Fibroblast of peridontal ligament (primary cell): ENCODE measurements at regions not wholly inside any gene's neighbourhood (a gene's known extent, or its start where the extent isn't known, plus 50 kb on each side); places are given as distances from the start of the nearest gene placed in this dataset.

ENCODE experiments used
- DNase-seq: peaks from one replicate; pipeline ENCODE4 v3.0.0-alpha.2; 2010; ENCODE audit errors: extremely low read depth

GRCh38 chr6:134637847-134638437 is 312.0 kb downstream of the ALDH8A1 start:
- DNase-seq = no peak

GRCh38 chr6:134637282-134637681 is 312.6 kb downstream of the ALDH8A1 start:
- no peak for DNase-seq

- DNase-seq = no peak
Observed at GRCh38 chr6:134636186-134636799, 313.6 kb downstream of the ALDH8A1 start.

DNA sequence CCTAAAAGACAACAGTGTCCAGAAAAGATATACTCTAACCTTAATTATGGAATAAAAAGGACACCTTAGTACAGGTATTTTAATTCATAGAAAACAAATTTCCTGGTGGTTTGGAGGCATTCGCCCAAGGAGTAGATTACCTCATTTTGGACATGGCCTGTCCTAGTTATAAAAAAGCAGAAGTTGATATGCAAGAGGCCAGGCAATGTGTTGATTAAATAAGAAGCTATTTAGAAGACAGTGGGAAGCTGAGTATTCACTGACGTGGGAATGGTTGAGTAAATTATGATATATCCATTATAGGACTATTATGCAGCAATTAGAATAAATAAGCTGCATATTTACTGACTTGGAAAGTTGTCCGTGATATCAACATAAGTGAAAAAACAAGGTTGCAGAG is 314.9 kb downstream of the ALDH8A1 start:
- no peak for DNase-seq

GRCh38 chr6:134634466-134634865 is 315.4 kb downstream of the ALDH8A1 start:
- DNase-seq = no peak

DNA sequence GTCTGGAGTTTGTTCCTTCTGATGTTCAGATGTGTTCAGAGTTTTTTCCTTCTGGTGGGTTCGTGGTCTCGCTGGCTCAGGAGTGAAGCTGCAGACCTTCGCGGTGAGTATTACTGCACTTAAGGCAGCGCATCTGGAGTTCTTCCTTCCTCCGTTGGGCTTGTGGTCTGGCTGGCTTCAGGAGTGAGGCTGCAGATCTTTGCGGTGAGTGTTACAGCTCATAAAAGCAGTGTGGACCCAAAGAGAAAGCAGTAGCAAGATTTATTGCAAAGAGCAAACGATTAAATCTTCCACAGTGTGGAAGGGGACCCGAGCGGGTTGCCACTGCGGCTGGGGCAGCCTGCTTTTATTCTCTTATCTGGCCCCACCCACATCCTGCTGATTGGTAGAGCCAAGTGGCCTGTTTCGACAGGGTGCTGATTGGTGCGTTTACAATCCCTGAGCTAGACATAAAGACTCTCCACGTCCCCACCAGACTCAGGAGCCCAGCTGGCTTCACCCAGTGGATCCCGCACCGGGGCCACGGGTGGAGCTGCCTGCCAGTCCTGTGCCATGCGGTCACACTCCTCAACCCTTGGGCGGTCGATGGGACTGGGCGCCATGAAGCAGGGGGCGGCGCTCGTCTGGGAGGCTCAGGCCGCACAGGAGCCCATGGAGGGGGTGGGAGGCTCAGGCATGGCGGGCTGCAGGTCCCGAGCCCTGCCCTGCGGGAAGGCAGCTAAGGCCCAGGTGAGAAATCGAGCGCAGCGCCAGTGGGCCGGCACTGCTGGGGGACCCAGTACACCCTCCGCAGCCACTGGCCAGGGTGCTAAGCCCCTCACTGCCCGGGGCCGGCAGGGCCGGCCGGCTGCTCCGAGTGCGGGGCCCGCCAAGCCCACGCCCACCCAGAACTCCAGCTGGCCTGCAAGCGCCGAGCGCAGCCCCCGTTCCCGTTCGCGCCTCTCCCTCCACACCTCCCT is 315.3 kb upstream of the SGK1 start:
- peak; percentile 32 for DNase-seq

DNA sequence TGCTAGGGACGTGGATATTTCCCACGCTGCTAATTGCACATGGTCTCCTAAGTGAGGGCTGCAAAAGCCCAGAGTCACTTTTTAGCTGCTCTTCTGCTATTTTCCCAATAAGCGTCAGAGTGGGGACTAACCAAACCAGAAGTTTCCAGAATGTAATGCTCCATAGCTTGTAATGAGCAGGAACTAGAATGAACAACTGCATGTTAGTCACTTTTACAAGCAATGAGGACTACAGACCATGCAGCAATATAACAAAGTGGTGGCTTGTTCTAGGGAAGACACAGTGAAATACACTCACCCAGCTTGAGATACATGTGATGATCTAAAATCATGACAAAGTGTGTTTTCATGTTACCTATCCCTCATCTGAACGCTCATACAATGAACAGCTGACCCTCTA is 314.1 kb upstream of the SGK1 start:
- DNase-seq = no peak

GRCh38 chr6:134631398-134631924 is 313.5 kb upstream of the SGK1 start:
- no peak for DNase-seq

GRCh38 chr6:134630508-134631121 is 312.7 kb upstream of the SGK1 start:
- DNase-seq = no peak

GRCh38 chr6:134628154-134628553 is 310.2 kb upstream of the SGK1 start:
- DNase-seq = no peak

- DNase-seq = no peak
Observed at GRCh38 chr6:134627707-134628106, 309.8 kb upstream of the SGK1 start.

DNA sequence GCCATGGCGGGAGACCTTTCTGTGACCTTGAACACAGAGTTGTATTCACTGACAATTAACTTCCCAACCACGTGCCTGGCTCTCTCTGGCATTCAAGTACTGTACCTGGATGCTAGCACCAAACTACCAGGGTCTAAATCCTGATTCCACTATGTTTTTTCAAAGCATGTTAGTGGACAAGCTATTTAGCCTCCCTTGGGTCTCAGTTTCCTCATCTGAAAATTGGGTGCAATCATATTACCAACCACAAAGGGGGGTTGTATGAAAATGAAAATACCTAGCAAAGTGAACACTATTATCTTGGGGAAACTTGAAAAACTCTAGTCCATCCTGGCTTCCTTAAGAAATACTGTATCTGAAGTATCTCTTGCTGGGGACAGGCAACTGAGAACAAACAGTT is 308.7 kb upstream of the SGK1 start:
- DNase-seq = no peak

DNA sequence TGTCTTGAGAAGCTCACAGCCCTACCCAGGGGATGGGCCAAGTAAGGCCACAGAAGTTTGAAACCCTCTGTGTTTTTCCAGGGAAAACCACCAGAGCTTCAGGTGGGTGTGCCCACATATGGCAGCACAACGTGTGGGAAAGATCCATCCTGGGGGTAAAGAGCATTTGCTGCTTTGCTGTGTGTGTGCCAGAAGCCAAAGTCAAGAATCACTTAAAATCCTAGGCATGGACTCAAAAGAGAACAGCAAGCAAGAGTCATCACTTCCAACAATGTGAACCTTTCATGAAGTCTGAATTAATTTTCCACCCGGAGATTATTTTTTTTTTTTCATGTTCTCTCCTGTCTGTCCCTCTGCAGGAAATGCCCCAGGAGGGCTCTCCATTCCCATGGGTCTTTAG is 308.2 kb upstream of the SGK1 start:
- DNase-seq = peak; percentile 29

DNA sequence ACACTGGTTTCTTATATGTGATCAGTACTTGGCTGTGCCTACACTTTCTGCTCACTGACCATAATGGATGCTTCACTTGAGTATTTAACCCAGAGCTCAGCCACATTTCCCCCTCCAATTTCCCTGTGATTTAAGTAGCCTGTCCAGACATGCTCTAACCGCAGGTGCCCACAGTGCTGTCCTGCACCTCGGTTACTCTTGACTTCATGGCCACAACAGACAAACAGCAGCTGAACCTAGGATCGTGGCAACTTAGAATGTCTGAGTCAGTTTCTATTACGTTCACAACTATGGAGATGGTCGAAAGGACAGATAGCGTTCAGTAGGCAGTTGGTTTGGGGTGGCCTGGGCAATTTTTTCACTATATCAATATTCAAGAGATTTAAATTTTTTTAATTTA is 306.9 kb upstream of the SGK1 start:
- DNase-seq = no peak

GRCh38 chr6:134623401-134623800 is 305.5 kb upstream of the SGK1 start:
- no peak for DNase-seq

- DNase-seq = no peak
Observed at GRCh38 chr6:134622382-134623173, 304.7 kb upstream of the SGK1 start.

DNA sequence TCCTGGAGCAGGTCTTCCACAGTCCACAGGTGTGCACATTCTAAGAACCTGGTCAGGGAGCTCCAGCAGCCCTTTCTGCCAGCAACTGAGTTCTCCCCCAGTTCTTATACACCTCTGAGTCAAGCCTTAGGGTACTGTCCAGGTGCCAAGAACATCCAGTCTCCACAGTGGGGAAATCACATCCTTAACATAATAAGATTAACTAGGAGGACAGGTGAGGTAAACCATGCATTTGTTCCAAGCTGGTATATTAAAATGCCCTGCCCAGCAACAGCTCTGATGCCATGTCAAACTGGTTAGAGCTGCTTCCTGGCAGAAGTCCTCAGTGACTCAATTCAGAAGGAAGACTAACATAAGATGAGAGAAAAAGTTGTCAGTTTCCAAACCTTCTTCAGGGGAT is 303.9 kb upstream of the SGK1 start:
- no peak for DNase-seq

- DNase-seq = peak; percentile 76
Observed at GRCh38 chr6:134619789-134620188, 301.9 kb upstream of the SGK1 start.

GRCh38 chr6:134619077-134619476 is 301.2 kb upstream of the SGK1 start:
- no peak for DNase-seq

DNA sequence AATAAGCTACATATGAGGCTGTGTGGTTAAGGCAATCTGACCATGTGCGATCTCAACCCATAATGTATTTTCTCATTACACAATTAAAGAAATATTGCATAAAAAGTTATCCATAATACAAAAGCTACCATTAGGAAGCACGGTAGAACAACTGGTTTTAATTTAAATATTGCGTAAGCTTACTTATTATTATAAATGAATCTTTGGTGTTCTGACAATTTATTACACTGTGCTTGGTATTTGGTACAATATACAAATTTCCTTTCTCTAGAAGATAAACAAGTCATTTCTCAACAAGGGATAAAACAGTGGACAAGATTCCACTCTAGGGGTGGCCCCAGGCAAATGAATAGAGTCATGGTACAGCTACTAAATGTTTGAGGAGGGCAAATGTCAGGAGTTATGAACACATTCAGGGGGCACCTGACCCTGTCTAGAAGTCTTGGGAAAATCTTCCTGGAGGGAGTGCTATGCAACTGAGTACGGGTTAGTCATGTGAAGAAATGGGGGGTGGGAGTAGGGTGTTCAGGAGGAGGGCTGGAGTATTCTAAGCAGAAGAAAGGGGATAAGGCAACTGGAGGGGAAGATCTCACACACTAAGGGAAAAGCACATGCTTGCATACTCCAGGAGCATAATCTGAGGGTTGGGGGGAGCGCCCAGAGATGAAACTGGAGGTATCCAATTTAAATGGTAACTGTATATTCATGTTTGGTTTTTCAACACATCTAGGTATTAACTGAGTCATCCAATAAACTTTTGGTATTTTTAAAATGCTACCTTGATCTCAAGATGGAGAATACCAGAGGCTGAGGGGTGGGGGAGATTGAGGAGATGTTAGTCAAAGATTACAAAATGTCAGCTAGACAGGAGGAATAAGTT is 296.9 kb upstream of the SGK1 start:
- DNase-seq = peak; percentile 14
